NCI-H1694 (cell line): ENCODE measurements at regions not wholly inside any gene's neighbourhood (a gene's known extent, or its start where the extent isn't known, plus 50 kb on each side); places are given as distances from the start of the nearest gene placed in this dataset.
"Not testable (repeated sequence)": the region's sequence is repeated elsewhere in the genome, so short reads cannot be mapped to it uniquely, and the experiment has no call there.

Experiments used
- DNase-seq: peaks from one replicate; lab custom pipeline; 2025; lab: John Stamatoyannopoulos, UW

DNA sequence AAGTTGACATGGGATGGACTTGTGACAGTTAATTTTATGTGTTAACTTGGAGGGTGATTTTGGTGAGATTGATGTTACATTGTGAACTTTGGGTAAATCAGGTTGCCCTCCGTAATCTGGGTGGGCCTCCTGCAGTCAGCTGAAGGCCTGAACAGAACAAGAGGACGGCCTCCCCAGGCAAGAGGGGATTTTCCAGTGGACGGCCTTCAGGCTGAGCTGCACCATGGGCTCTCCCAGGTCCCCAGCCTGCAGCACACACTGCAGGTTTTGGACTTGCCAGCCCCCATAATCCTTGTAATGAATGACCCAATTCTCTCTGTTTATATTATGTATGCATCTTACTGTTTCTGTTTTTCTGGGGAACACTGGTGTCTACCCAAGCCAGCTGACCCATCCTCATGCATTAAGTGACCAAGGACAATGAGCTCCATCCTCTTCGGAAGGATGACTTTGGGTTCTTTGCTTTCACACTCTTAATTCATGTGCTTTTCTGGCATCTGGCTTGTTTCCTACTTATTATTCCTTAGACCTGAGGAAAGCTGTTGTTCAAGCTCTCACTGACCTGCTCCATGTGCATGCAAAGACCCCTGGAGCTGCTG is 64.2 kb downstream of the DACT2 start:
- DNase-seq: no peak

DNA sequence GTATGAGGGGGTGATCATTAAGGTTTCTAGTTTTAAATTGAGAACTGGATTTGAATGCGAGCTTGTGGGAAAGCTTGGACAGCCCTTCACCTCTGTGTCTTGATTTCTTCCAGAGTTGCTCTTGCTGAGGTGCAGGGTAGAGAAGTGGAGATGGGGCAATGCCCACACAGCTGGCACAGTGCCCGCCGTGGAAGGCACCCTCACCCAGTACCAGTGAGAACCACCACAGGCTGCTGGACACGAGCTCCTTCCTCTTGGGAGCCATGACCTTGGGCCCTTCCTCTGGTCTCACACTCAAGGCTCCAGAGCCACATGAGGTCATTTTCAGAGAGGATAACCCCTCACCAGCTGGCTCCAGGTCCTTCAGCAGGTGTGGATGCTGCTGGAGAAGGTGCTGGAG is 67.3 kb downstream of the DACT2 start:
- DNase-seq: no peak

DNA sequence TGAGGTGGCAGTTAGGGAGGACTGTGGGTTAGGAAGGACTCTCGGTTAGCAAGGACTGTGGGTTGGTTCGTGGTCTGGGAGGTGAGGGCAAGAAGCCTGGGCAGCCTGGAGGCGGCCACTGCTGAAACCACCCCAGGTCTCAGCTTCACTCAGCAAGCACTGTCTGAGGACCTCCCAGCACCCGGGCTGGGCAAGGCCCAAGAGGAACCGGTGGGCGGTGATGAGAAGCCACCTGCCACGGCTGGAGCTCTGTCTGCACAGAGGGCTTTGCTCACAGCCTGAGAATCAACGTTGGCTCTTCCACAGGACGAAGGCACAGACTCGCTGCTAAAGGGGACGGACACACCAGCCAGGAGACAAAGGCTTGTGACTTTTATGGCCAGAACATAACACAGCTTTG is 69.3 kb downstream of the DACT2 start:
- no peak for DNase-seq

- DNase-seq: no peak
Measured at GRCh38 chr6:168249746-168250145, 69.8 kb downstream of the DACT2 start.

GRCh38 chr6:168248148-168248620 is 71.4 kb downstream of the DACT2 start:
- no peak for DNase-seq

DNA sequence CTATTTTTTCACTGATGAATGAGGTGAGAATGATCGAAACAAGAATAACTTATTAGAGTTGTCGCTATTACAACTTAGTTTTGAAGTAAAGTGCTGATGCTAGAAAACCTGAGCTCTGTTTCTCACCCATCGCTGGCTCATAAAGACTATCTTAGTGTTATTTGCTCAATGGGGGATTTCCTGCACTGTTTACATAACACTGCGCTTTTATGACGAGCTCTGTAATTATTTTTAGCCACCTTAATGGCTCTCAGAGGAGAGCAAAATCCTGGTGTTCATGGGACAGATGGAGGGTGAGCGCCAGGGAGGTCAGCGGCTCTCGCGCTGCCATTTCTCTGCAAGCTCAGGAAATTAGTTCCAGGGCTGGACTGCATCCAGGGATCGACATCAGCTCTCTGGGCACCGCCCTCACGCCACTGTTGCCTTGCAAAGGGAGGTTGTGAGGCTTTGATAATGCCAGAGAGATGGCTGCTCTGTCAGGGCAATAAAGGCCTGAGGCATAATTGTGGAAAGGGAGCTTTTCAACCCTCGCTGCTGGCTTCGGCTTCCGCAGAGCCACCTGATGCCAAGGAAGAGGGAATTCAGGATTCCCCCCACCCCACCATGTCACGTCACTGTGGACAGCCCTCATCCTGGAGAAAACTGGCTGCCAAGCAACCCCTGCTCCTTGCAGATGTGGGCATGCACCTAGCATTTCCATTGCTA is 72.0 kb downstream of the DACT2 start:
- DNase-seq: no peak

GRCh38 chr6:168244961-168245551 is 74.5 kb downstream of the DACT2 start:
- no peak for DNase-seq

DNA sequence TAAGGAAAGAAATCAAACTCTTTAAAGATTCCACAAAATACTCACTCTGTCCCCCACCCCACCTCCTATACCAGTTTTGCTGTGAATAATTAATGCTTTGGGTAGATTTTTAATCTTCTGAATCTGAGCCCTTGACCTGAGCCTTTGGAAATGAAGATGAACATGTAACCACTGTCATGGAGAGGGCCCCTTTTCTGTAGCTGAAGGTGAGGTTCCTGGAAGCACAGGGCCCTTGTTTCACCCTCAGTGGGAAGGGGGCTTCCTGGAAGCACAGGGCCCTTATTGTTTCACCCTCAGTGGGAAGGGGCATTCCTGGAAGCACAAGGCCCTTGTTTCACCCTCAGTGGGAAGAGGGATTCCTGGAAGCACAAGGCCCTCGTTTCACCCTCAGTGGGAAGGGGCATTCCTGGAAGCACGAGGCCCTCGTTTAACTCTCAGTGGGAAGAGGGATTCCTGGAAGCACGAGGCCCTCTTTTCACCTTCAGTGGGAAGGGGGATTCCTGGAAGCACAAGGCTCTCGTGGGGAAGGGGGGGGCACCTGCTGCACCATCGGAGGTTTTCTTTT is 75.7 kb downstream of the DACT2 start:
- DNase-seq: no peak

- DNase-seq: no peak
Measured at GRCh38 chr6:168242940-168243225, 76.7 kb downstream of the DACT2 start.

- DNase-seq: no peak
Measured at GRCh38 chr6:168242111-168242939, 77.3 kb downstream of the DACT2 start.

GRCh38 chr6:168240160-168240559 is 79.4 kb downstream of the DACT2 start:
- DNase-seq: no peak

DNA sequence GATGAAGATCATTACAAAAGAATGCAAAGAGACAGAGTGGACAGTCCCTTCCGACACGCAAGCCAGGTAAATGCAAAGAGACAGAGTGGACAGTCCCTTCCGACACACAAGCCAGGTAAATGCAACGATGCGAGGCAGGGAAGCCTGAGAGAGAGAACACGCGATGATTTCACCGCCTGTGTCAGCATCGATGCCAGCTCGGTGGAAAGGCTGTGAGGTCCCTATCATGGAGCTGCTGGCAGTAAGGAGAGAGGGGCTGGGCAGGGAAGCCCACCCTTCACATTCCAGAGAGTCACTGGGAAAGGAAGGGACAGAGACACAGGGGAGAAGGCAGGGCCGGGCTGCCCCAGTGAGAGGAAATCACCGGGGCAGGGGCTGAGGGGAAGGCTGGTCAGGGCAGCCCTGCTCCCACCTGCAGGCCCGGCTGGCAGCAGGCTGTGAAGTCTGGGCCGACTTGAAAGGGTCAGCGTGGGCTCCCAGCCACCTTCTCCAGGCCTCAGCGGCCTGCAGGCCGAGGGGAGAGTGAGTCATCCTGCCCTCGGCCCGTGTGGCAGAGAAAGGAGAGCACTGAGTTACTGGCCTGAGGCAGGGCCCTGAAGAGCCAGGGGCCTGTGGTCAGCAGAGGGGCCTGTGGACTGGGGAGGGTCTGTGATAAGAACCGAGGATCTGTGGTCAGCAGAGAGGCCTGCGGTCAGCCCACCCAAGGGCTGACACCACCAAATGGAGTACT is 80.4 kb downstream of the DACT2 start:
- no peak for DNase-seq

- DNase-seq: no peak
Measured at GRCh38 chr6:168238159-168238909, 81.2 kb downstream of the DACT2 start.

DNA sequence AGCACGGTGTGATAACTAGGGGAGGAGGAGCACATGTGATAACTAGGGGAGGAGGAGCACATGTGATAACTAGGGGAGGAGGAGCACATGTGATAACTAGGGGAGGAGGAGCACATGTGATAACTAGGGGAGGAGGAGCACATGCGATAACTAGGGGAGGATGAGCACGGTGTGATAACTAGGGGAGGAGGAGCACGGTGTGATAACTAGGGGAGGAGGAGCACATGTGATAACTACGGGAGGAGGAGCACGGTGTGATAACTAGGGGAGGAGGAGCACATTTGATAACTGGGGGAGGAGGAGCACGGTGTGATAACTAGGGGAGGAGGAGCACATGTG is 85.7 kb downstream of the DACT2 start:
- not testable (repeated sequence) for DNase-seq

DNA sequence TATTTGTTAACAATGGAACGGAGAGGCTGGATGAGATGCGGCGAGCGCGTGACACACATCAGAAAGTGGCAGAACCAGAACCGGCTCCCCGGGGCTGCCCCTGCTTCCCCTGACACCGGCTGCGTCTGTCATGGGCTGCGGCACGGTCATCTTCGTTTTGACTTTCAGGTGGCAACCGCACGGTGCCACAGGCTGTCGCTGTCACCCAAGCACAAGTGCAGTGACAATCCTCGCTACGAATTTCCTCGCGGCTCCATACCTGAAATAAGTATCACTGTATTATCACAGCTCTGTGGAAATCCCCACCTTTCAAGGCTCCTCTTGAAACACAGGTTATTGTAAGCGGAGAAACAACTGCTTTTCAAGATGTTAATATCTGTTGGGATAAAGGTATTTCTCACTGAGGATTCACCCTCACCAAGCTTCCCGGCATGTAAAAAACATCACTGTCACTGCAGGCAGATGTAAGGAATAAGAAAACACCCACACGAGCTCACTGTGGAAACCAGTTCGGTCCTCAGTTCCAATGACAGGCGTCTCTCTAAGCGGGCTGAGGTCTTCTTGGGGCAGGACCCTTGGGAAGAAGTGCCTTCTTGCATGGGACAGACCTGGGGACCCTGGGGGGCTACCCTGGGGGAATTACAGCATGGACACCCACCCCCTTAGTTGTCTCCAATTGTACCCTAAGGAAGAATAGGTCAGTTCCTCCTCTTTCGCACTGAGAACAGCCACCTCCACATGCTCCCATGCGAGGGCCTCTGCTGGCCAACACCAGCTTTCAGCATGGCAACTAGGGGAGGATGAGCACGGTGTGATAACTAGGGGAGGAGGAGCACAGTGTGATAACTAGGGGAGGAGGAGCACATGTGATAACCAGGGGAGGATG is 86.3 kb downstream of the DACT2 start:
- no peak for DNase-seq

GRCh38 chr6:168232528-168232927 is 87.0 kb downstream of the DACT2 start:
- DNase-seq: no peak

GRCh38 chr6:168232062-168232461 is 87.5 kb downstream of the DACT2 start:
- DNase-seq: no peak

GRCh38 chr6:168231393-168231957 is 88.1 kb downstream of the DACT2 start:
- DNase-seq: no peak

GRCh38 chr6:168229368-168229752 is 90.2 kb downstream of the DACT2 start:
- DNase-seq: no peak
